OCI-LY1 (cell line): ENCODE measurements at regions not wholly inside any gene's neighbourhood (a gene's known extent, or its start where the extent isn't known, plus 50 kb on each side); places are given as distances from the start of the nearest gene placed in this dataset.

ENCODE experiments used
- H2AFZ ChIP-seq: fragments of 200-600 bp; sonication (generic), shearing (Covaris generic); 2 replicates; pipeline ENCODE4 v1.6.0; 2014; ENCODE audit warnings: antibody characterized with exemption, mild to moderate bottlenecking, low read length
- H3F3A ChIP-seq: fragments of 200-600 bp; sonication (generic), shearing (Covaris generic); 2 replicates; pipeline ENCODE4 v1.6.0; 2014; ENCODE audit warnings: mild to moderate bottlenecking, antibody characterized with exemption, low read length, moderate library complexity; ENCODE audit not compliant: insufficient read depth
- H3K27ac ChIP-seq: fragments of 200-600 bp; sonication (generic); 2 replicates; pipeline ENCODE4 v1.5.1; 2014; ENCODE audit warnings: low read length, mixed run types, mild to moderate bottlenecking, low read depth; ENCODE audit not compliant: poor library complexity, severe bottlenecking
- H3K27me3 ChIP-seq: fragments of 200-600 bp; sonication (generic); 2 replicates; pipeline ENCODE4 v1.6.0; 2014; ENCODE audit warnings: antibody characterized with exemption, mild to moderate bottlenecking, low read length, moderate library complexity; ENCODE audit not compliant: insufficient read depth
- H3K36me3 ChIP-seq: fragments of 200-600 bp; sonication (generic); 2 replicates; pipeline ENCODE4 v1.6.1; 2014; ENCODE audit warnings: mild to moderate bottlenecking, antibody characterized with exemption, low read length, moderate library complexity, mixed read lengths; ENCODE audit not compliant: insufficient read depth
- H3K4me1 ChIP-seq: fragments of 200-600 bp; sonication (generic); 2 replicates; pipeline ENCODE4 v1.5.1; 2014; ENCODE audit warnings: mild to moderate bottlenecking, low read length, moderate library complexity; ENCODE audit not compliant: insufficient read depth, severe bottlenecking
- H3K4me2 ChIP-seq: fragments of 200-600 bp; sonication (generic), shearing (Covaris generic); 2 replicates; pipeline ENCODE4 v1.6.1; 2014; ENCODE audit warnings: low read length
- H3K4me3 ChIP-seq: fragments of 200-600 bp; sonication (generic); 2 replicates; pipeline ENCODE4 v1.5.1; 2014; ENCODE audit warnings: low read length, low read depth, mild to moderate bottlenecking, mixed read lengths; ENCODE audit not compliant: poor library complexity, severe bottlenecking
- H3K79me2 ChIP-seq: fragments of 200-600 bp; shearing (Covaris generic); 2 replicates; pipeline ENCODE4 v1.6.1; 2016; ENCODE audit warnings: mixed run types, low read length, mixed read lengths; ENCODE audit not compliant: insufficient read depth
- H3K9ac ChIP-seq: fragments of 200-600 bp; sonication (generic), shearing (Covaris generic); 2 replicates; pipeline ENCODE4 v1.6.1; 2014; ENCODE audit warnings: mild to moderate bottlenecking, low read length, mixed read lengths
- H3K9me2 ChIP-seq: fragments of 200-600 bp; sonication (generic), shearing (Covaris generic); 2 replicates; pipeline ENCODE4 v1.6.1; 2014; ENCODE audit warnings: low read depth, mild to moderate bottlenecking, low read length, mixed read lengths
- H3K9me3 ChIP-seq: fragments of 200-600 bp; shearing (Covaris generic); 2 replicates; pipeline ENCODE4 v1.6.1; 2014; ENCODE audit warnings: low read length, mixed read lengths
- H4K20me1 ChIP-seq: fragments of 200-600 bp; sonication (generic), shearing (Covaris generic); 2 replicates; pipeline ENCODE4 v1.6.0; 2016; ENCODE audit warnings: mild to moderate bottlenecking, low read length; ENCODE audit not compliant: insufficient read depth
- EZH2 ChIP-seq: fragments of 200-600 bp; sonication (generic), shearing (Covaris generic); IDR thresholded peaks from 2 replicates; pipeline ENCODE4 v1.8.0; 2017; ENCODE audit warnings: borderline replicate concordance, mixed run types, mild to moderate bottlenecking, antibody characterized with exemption, low read length, moderate library complexity, mixed read lengths
- TF ChIP-seq, protein P1 (sequence below): fragments of 200-600 bp; sonication (generic), shearing (Covaris generic); IDR thresholded peaks from 2 replicates; pipeline ENCODE4 v1.5.1; 2017; ENCODE audit warnings: mild to moderate bottlenecking, antibody characterized with exemption, low read length, moderate library complexity, mixed read lengths

DNA sequence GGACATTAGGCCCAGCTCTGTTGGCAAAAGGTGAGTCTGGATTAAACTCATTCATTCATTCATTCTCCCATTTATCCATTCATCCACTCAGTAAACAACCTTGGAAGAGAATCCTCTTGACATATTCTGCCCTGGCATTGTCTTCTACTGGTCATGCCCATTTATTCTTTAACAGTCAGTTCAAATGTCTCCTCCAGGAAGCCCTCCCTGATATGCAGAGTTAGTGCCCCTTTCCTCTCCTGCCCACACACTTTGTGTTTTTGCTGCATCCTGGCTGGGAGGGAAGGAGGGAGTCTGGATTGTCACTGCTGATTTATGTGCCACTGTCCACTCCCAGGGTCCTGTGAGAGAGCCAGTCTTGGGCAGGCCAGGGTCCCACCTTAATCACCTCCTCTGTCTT is 600.3 kb downstream of the MATN1 start:
- Histone ChIP-seq H3K79me2 (no peaks in the 10 kb centered on the region), H4K20me1 (no peaks in the 10 kb centered on the region), H3K27ac (no peak overlapping the region), H3K4me2 (no peak overlapping the region), H3K4me1 (no peaks in the 10 kb centered on the region), H3K9ac (no peak overlapping the region), H3F3A (no peaks in the 10 kb centered on the region), H2AFZ (no peak overlapping the region), H3K27me3 (peaks cover 3% of the 10 kb centered on the region; the same call in 1 of the 2 replicates), H3K4me3 (no peak overlapping the region), H3K36me3 (no peaks in the 10 kb centered on the region), H3K9me3 (no peaks in the 10 kb centered on the region), H3K9me2 (no peaks in the 10 kb centered on the region)
- no peak for TF ChIP-seq EZH2
- TF ChIP-seq, protein P1, sequence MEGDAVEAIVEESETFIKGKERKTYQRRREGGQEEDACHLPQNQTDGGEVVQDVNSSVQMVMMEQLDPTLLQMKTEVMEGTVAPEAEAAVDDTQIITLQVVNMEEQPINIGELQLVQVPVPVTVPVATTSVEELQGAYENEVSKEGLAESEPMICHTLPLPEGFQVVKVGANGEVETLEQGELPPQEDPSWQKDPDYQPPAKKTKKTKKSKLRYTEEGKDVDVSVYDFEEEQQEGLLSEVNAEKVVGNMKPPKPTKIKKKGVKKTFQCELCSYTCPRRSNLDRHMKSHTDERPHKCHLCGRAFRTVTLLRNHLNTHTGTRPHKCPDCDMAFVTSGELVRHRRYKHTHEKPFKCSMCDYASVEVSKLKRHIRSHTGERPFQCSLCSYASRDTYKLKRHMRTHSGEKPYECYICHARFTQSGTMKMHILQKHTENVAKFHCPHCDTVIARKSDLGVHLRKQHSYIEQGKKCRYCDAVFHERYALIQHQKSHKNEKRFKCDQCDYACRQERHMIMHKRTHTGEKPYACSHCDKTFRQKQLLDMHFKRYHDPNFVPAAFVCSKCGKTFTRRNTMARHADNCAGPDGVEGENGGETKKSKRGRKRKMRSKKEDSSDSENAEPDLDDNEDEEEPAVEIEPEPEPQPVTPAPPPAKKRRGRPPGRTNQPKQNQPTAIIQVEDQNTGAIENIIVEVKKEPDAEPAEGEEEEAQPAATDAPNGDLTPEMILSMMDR = no peak

DNA sequence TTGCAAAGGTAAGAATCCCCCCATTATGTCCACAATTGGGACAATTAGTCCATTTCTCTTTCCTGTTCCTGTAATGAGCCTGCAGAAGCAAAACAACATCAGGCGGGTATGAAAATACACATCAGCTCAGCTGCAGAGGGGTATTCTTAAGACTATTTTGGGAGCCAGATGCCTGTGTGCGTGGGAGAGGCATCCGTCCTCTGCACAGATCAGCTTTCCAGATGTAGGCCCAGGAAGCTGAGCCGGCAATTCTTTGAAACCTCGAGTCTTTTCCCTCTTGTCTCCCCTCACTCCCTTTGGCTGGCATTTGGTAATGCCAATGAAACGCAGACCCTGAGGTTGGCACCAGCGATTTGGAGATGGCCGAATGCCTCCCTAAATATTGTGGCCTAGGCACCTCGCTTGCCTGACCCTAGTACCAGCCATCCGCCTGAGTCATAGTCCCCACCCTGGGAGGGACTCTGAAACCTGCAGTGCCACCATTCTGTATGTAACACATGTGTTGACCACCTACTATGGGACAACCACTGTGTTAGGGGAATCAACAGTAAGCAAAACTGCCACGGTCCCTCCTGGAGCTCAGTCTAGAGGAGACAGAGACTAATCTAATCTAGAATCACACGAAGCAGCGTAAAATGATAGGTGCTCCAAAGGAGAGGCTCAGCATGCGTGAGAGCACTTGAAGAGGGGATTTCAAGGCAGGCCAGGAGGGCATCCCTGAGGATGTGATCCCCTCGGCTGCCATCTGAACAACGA is 603.0 kb downstream of the MATN1 start:
- Histone ChIP-seq H2AFZ (no peak overlapping the region), H3K27me3 (peaks cover 3% of the 10 kb centered on the region; the same call in 1 of the 2 replicates), H3K4me3 (no peak overlapping the region), H3K27ac (no peak overlapping the region), H3F3A (no peaks in the 10 kb centered on the region), H3K9me2 (no peaks in the 10 kb centered on the region), H3K79me2 (no peaks in the 10 kb centered on the region), H3K36me3 (no peaks in the 10 kb centered on the region), H3K4me1 (no peaks in the 10 kb centered on the region), H3K9me3 (no peaks in the 10 kb centered on the region), H3K4me2 (no peak overlapping the region), H4K20me1 (no peaks in the 10 kb centered on the region), H3K9ac (no peak overlapping the region)
- TF ChIP-seq EZH2 = no peak
- TF ChIP-seq, protein P1 = no peak

DNA sequence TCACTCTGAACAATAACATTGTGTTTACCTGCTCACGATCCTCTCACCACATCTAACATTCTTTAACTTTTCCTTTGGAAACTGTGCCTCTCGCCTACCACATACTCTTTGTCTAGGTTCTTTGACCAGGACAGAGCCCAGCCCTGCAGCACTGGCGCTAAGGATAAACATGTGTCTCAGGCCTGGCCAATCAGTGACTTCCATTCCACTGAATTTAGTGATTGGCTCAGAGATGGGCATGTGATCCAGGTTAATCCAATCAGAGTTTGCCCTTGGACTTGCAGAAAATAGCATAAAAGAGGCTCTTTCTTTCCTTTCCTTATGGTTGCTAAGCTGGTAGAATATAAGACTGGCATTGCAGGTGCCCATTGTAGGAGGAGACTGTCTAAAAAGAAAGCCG is 605.7 kb downstream of the MATN1 start:
- Histone ChIP-seq H3F3A (no peaks in the 10 kb centered on the region), H3K27me3 (peaks cover 3% of the 10 kb centered on the region; the same call in 1 of the 2 replicates), H3K4me3 (no peak overlapping the region), H3K27ac (no peak overlapping the region), H3K9me3 (no peaks in the 10 kb centered on the region), H3K79me2 (no peaks in the 10 kb centered on the region), H4K20me1 (no peaks in the 10 kb centered on the region), H3K4me2 (no peak overlapping the region), H3K36me3 (no peaks in the 10 kb centered on the region), H2AFZ (no peak overlapping the region), H3K9me2 (no peaks in the 10 kb centered on the region), H3K9ac (no peak overlapping the region), H3K4me1 (no peaks in the 10 kb centered on the region)
- TF ChIP-seq EZH2 = no peak
- TF ChIP-seq, protein P1 = no peak
